ENCODE measurements at regions not wholly inside any gene's neighbourhood (a gene's known extent, or its start where the extent isn't known, plus 50 kb on each side); places are given as distances from the start of the nearest gene placed in this dataset.
A peak's percentile ranks its signal among the peaks of the same experiment; 100 is the strongest.

DNA sequence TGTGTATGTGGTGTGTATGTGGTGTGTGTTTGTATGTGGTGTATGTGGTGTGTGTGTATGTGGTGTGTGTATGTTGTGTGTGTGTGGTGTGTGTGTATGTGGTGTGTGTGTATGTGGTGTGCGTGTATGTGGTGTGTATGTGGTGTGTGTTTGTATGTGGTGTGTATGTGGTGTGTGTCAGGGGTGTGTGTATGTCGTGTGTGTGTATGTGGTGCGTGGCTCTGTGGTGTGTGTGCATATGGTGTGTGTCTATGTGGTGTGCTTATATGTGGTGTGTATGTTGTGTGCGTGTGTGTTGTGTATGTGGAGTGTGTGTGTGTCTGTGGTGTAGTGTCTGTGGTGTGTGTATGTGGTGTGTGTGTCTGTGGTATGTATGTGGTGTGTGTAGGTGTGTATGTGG, 62.5 kb upstream of the MEDAG start:
- Histone ChIP-seq H3K27ac (no peak overlapping the region), H3K4me3 (no peak overlapping the region)

- Histone ChIP-seq H3K27ac (peak overlapping the region in 2 of 21 experiments; percentile 40 to 60), H3K4me3 (no peak overlapping the region)
Measured at GRCh38 chr13:30844548-30845296, 61.3 kb upstream of the MEDAG start.

GRCh38 chr13:30845297-30846214, 60.5 kb upstream of the MEDAG start:
- peak overlapping the region in 5 of 21 experiments; percentile 7 to 71 (median 47) for H3K27ac ChIP-seq
- no peak overlapping the region for H3K4me3 ChIP-seq

DNA sequence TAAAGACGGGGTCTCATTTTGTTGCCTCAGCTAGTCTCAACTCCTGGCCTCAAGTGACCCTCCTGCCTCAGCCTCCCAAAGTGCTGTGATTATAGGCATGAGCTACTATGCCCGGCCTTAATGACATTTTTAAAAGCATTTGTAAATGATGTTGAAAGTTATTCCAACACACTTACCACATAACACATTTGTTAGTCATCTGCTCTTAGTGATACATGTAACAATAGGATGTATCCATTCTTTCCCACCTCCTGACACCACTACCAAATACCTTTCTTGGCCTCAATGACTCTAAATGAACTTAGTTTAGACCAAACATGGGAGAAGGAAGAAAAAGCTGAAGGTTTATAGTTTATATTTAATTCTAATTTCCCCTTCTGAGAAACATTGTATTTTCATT, 59.8 kb upstream of the MEDAG start:
- Histone ChIP-seq H3K4me3 (no peak overlapping the region), H3K27ac (peak overlapping the region in 3 of 21 experiments; percentile 7 to 60 (median 47))

GRCh38 chr13:30846866-30847265, 59.2 kb upstream of the MEDAG start:
- Histone ChIP-seq H3K27ac (peak overlapping the region in 6 of 21 experiments; percentile 47 to 79 (median 54)), H3K4me3 (no peak overlapping the region)

DNA sequence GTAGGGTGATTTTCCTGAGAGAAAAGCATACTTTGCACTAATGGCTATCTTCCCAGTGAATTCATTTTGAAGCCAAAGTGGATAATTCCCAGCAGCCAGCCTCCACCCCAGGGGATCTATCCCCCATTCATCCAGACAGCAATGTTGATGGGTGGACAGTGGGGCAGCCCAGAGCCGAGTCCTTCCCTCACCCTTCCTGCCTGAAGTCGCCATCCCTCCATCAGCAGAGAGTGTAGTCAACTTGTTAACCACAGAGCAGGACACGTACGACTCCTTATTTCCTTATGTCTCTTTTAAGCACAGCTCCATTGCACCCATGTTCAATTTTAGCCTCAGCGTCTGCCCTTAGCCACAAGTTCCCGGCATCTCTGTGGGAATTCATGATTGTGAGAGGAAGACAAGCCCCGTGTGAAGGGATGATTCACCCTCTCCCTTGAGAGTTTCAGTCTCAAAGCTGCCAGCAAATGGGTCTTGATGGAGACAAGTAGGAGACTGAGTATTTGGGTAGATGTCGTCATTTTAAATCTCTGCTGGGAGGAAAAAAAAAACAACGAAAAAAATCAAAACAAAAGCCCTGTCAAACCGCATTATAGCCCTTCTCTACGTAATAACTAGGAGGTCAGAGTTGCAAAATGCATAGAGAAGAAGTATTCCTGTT, 58.3 kb upstream of the MEDAG start:
- Histone ChIP-seq H3K27ac (peak overlapping the region in 13 of 21 experiments; percentile 17 to 79 (median 53)), H3K4me3 (no peak overlapping the region)

- Histone ChIP-seq H3K27ac (peak overlapping the region in 9 of 21 experiments; percentile 7 to 72 (median 32)), H3K4me3 (no peak overlapping the region)
Measured at GRCh38 chr13:30848332-30849027, 57.6 kb upstream of the MEDAG start.

DNA sequence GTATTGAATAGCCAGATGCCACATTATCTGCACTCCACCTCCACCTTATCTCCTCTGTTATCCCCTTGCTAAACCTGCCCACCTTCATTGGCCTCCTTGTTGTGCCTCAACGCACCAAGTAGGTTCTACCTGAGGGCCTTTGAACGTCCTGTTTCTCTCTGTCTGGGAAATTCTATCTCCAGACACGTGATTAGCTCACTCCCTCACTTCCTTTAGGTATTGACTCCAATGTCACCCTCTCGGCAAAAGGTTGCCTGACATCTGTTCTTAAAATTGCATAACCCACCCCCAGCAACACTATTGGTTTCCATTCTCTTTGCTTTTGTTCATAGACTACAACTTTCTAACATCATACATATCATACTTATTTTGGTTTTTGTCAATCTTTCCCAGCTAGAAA, 56.5 kb upstream of the MEDAG start:
- Histone ChIP-seq H3K4me3 (no peak overlapping the region), H3K27ac (no peak overlapping the region)

GRCh38 chr13:30850204-30850866, 55.7 kb upstream of the MEDAG start:
- Histone ChIP-seq H3K4me3 (no peak overlapping the region), H3K27ac (no peak overlapping the region)

DNA sequence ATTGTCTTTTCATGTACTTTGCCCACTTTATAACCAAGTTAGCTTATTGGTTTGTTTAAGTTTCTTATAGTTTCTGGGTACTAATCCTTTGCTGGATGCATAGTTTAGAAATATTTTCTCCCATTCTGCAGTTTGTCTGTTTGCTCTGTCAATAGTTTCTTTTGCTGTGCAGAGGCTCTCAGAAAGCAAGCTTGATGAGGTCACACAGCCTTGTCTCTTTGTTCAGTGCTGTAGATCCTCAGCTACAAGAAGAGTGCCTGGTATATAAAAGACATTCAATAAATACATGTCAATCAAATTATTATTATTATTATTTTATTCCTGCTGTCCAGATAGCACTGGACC, 55.2 kb upstream of the MEDAG start:
- no peak overlapping the region for H3K4me3 ChIP-seq
- no peak overlapping the region for H3K27ac ChIP-seq

GRCh38 chr13:30851697-30852096, 54.4 kb upstream of the MEDAG start:
- no peak overlapping the region for H3K4me3 ChIP-seq
- no peak overlapping the region for H3K27ac ChIP-seq

- no peak overlapping the region for H3K4me3 ChIP-seq
- H3K27ac ChIP-seq = peak overlapping the region in 1 of 21 experiments; percentile 31
Measured at GRCh38 chr13:30855569-30855968, 50.5 kb upstream of the MEDAG start.

DNA sequence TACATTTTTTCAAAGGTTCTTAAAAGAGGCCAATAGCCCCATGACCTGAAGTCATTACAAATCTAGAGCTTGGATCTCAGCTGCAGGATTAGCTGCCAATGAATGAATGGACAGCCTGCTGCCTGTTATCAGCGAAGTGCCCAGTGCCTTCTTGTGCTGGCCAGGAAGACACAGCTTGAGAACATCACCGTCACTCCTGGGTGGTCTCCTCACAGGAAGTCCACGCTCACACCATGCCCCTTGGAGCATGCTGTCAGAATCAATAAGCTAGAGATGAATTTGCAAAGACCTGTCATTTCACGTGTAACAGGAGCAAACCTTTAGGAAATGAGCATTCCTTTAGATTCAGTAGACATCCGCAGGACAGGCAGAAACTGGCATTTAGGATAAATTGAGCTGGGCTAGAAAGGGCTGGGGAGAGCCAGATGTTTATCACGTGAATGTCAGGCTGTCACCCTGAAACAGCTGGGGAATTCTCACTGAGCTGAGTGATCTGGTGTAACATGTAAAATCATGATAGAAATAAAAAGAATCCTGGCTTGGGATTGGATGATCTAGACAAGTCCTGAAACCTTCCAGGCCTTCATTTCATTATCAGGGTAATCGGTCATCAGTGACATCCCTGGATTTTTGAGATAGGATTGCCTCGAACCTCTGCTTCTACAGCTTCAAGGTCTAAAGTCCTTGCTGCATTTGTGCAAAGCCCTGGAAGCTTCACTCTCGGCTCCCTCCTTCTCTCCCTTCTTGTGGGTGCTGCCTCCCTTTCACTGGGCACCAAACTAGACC, 49.9 kb upstream of the MEDAG start:
- Histone ChIP-seq H3K27ac (peak overlapping the region in 1 of 21 experiments; percentile 31), H3K4me3 (no peak overlapping the region)
